Type B pancreatic cell (in vitro differentiated cells): ENCODE measurements at regions not wholly inside any gene's neighbourhood (a gene's known extent, or its start where the extent isn't known, plus 50 kb on each side); places are given as distances from the start of the nearest gene placed in this dataset.

Experiments
- DNase-seq: peaks from one replicate; pipeline ENCODE4 v3.0.0; 2021; ENCODE audit warnings: mixed read lengths; ENCODE audit not compliant: unreplicated experiment; ENCODE audit errors: extremely low spot score
- H3K27ac Mint-ChIP-seq: 2 replicates; pipeline ENCODE4 v1.8.0; 2021; ENCODE audit warnings: mild to moderate bottlenecking, mixed read lengths
- H3K27me3 Mint-ChIP-seq: 2 replicates; pipeline ENCODE4 v1.8.0; 2021; ENCODE audit warnings: mixed read lengths
- H3K36me3 Mint-ChIP-seq: 2 replicates; pipeline ENCODE4 v1.8.0; 2021; ENCODE audit warnings: mixed read lengths
- H3K4me1 Mint-ChIP-seq: one replicate; pipeline ENCODE4 v1.8.0; 2021; ENCODE audit warnings: mixed read lengths; ENCODE audit not compliant: unreplicated experiment
- H3K4me3 Mint-ChIP-seq: 2 replicates; pipeline ENCODE4 v1.8.0; 2021; ENCODE audit warnings: mild to moderate bottlenecking, mixed read lengths
- H3K9me3 Mint-ChIP-seq: 2 replicates; pipeline ENCODE4 v1.8.0; 2021; ENCODE audit warnings: mixed read lengths
- CTCF ChIP-seq: fragments of 200-600 bp; sonication (generic); conservative IDR thresholded peaks from 2 replicates; pipeline ENCODE4 v1.5.0; 2021; ENCODE audit warnings: antibody characterized with exemption, mild to moderate bottlenecking

GRCh38 chr2:56688661-56689060 is 504.9 kb downstream of the CCDC85A start:
- Mint-ChIP-seq H3K9me3 (peaks cover 5% of the 10 kb centered on the region), H3K27me3 (no peaks in the 10 kb centered on the region), H3K36me3 (no peaks in the 10 kb centered on the region), H3K4me3 (no peak overlapping the region), H3K27ac (no peak overlapping the region), H3K4me1 (no peaks in the 10 kb centered on the region)
- TF ChIP-seq CTCF = no peak
- DNase-seq = no peak

- Mint-ChIP-seq H3K36me3 (no peaks in the 10 kb centered on the region), H3K4me1 (no peaks in the 10 kb centered on the region), H3K9me3 (peaks cover 5% of the 10 kb centered on the region), H3K4me3 (no peak overlapping the region), H3K27ac (no peak overlapping the region), H3K27me3 (no peaks in the 10 kb centered on the region)
- no peak for DNase-seq
- TF ChIP-seq CTCF = no peak
Measured at GRCh38 chr2:56693501-56693900, 509.7 kb downstream of the CCDC85A start.

GRCh38 chr2:56703001-56703400 is 519.2 kb downstream of the CCDC85A start:
- DNase-seq = no peak
- Mint-ChIP-seq H3K36me3 (no peaks in the 10 kb centered on the region), H3K4me1 (no peaks in the 10 kb centered on the region), H3K9me3 (no peaks in the 10 kb centered on the region), H3K27ac (no peak overlapping the region), H3K4me3 (no peak overlapping the region), H3K27me3 (no peaks in the 10 kb centered on the region)
- no peak for TF ChIP-seq CTCF

GRCh38 chr2:56705713-56706112 is 521.9 kb downstream of the CCDC85A start:
- no peaks in the 10 kb centered on the region for H3K9me3 Mint-ChIP-seq
- H3K4me1 Mint-ChIP-seq = no peaks in the 10 kb centered on the region
- no peak overlapping the region for H3K4me3 Mint-ChIP-seq
- no peak overlapping the region for H3K27ac Mint-ChIP-seq
- no peak for DNase-seq
- H3K36me3 Mint-ChIP-seq = no peaks in the 10 kb centered on the region
- no peaks in the 10 kb centered on the region for H3K27me3 Mint-ChIP-seq
- no peak for TF ChIP-seq CTCF

- H3K27ac Mint-ChIP-seq = no peak overlapping the region
Measured at GRCh38 chr2:56707218-56707617, 523.4 kb downstream of the CCDC85A start.

More at GRCh38 chr2:56707218-56707617, 523.4 kb downstream of the CCDC85A start:
- H3K4me3 Mint-ChIP-seq = no peak overlapping the region
- H3K4me1 Mint-ChIP-seq = no peaks in the 10 kb centered on the region
- no peaks in the 10 kb centered on the region for H3K27me3 Mint-ChIP-seq
- no peak for TF ChIP-seq CTCF
- no peaks in the 10 kb centered on the region for H3K36me3 Mint-ChIP-seq
- H3K9me3 Mint-ChIP-seq = no peaks in the 10 kb centered on the region
- DNase-seq = no peak
